HG03442 (cell line): ENCODE measurements at regions not wholly inside any gene's neighbourhood (a gene's known extent, or its start where the extent isn't known, plus 50 kb on each side); places are given as distances from the start of the nearest gene placed in this dataset.

Experiments
- ATAC-seq: cut with Tn5 transposase; IDR thresholded peaks from one replicate; pipeline ENCODE4 v1.9.1; 2021; ENCODE audit warnings: mild to moderate bottlenecking, moderate library complexity; ENCODE audit not compliant: unreplicated experiment

DNA sequence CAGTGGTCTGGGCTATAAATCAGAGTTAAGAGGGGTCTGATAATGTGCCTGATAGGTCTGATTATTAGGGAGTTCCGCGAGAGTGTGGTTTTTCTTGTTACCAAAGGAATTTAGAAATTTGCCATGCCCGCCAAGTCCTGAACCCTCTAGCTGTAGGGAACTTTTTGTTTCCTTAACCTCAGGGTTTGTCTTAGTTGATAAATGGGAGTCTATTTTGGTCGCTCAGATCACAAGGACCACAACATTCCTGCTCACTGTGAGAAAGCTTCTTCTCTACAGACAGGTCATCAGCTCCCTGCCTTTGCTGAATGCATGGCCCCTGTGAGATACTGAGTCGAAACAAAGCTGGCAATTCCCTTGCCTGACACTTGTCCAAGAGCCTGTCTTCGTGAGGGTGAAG is 497.8 kb downstream of the HS3ST4 start:
- no peak for ATAC-seq

- ATAC-seq: no peak
Measured at GRCh38 chr16:26194526-26194925, 502.8 kb downstream of the HS3ST4 start.

DNA sequence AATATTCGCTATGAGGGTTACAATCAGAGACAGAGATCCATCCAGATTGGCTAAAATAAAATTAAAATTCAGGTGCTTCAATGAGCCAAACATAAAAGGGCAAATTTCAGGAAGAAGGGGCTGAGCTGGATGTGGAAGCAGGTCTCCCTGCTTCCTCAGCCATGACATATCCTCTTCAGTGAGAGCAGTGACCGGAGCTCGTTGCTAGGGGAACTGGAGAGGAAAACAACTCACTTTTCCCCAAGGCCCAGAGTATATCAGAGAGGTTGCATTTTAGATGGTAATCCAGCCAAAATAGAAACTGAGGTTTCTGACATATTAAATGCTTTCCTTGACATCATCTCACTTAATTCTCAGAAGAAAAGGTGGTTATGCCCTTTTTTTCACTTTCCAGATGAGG is 503.5 kb downstream of the HS3ST4 start:
- ATAC-seq: no peak

DNA sequence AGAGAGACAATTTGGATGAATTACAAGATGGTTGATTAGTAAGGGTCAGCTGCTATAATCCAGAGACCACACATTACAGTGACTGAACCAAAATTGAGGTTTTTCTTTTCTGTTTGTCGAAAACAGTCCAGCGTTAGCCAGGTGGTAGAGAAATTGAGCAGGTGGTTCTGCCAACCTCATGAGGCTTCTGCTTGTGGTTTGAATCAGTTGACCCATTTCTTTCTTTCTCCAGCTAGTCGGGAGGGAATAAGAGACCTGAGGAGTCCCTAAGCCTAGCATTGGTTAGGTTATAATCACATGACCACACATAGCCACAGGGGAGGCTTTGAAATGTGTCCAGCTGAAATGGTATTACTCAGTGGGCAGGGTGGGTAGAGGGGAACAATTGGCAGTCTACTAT is 504.6 kb downstream of the HS3ST4 start:
- ATAC-seq: no peak

DNA sequence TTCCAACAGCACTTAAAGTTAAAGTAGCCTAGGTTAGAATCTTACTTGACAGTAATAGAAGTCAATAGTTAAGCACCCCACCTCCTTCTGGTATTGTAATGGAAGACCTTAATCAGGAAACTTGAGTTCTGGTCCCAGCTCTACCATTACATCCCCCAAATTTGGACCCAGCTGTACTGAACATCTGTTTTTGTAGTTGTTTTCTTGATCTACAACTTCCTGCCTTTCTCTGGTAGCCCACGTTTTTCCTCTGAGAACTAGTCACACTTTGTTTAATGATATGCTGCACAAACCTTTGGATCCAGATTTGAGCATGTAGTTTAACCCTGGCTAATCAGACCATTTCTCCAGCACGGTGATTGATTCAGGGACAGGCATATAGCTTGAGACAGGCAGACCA is 505.0 kb downstream of the HS3ST4 start:
- ATAC-seq: no peak

- ATAC-seq: no peak
Measured at GRCh38 chr16:26197707-26198106, 505.9 kb downstream of the HS3ST4 start.

DNA sequence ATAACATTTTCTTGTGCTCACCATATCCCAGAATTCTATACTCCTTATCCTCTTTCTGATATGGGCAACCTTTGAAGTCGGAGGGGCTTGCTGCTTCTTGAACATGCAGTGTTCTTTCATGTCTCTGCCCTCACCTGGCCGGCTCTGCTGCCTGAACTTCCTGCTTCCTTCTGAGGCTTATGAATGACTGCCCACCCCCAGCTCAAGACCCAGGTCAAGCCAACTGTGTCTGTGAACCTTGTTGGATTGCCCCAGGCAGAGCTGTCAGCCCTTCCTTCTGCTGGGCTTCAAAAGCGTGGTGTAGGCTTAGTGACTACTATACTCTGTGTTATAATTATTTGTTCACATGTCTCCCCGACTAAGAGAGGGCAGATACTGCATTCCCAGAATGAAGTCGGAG is 506.5 kb downstream of the HS3ST4 start:
- ATAC-seq: no peak

DNA sequence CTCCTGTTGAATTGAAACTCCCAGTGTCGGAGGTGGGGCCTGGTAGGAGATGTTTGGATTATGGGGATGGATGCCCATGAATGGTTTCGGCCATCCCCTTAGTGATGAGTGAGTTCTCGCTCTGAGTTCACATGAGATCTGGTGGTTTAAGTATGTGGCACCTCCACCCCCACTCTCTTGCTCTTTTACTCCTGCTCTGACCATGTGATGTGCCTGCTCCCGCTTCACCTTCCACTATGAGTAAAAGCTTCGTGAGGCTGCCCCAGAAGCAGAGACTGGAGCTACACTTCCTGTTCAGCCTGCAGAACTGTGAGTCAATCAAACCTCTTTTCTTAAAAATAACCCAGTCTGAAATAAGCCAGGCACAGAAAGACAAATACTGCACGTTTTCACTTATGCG is 512.4 kb downstream of the HS3ST4 start:
- no peak for ATAC-seq

- no peak for ATAC-seq
Measured at GRCh38 chr16:26211542-26211941, 519.8 kb downstream of the HS3ST4 start.

DNA sequence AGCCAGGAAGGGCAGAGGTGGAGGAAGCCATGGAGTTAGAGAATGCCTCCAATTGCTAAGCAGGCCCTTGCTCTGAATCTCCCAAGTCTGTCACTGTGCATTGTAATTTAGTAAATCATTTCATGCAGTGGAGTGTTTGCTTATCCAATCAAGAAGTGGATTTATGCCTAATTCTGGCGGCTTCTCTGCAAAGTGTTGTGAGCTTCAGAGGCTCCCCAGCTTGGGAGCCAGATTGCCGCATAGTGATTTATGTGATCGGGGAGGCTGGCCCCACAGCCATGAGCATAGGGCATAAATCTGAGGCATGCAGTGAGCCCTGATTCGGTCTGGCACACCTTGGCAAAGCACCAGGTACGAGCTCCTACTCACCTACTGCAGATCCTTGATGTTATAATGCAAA is 520.8 kb downstream of the HS3ST4 start:
- no peak for ATAC-seq

GRCh38 chr16:26214581-26215174 is 522.9 kb downstream of the HS3ST4 start:
- no peak for ATAC-seq

GRCh38 chr16:26220894-26221293 is 529.1 kb downstream of the HS3ST4 start:
- ATAC-seq: no peak

- no peak for ATAC-seq
Measured at GRCh38 chr16:26231647-26232046, 539.9 kb downstream of the HS3ST4 start.

DNA sequence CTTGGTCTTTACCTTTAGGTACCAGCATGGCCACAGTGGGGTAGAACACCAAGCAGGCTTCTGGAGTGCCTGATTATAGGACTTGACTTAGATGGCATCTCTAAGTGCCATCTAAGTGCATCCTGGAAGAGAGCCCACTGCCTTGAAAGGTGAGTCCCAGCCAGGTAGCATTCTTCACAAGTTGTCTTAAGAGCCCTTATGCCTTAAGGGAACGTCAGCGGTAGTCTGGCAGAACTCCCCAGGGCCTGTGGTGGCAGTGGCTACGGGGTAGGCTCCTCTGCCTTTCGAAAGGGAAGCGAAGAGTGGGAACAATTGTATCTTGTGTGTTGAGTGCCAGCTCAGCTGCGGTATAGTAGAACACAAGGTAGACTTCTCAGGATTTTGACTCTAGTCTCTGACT is 549.0 kb downstream of the HS3ST4 start:
- ATAC-seq: no peak

GRCh38 chr16:26247063-26247462 is 555.3 kb downstream of the HS3ST4 start:
- ATAC-seq: no peak

- ATAC-seq: no peak
Measured at GRCh38 chr16:26252598-26252997, 560.8 kb downstream of the HS3ST4 start.

- ATAC-seq: no peak
Measured at GRCh38 chr16:26261621-26262020, 569.9 kb downstream of the HS3ST4 start.

DNA sequence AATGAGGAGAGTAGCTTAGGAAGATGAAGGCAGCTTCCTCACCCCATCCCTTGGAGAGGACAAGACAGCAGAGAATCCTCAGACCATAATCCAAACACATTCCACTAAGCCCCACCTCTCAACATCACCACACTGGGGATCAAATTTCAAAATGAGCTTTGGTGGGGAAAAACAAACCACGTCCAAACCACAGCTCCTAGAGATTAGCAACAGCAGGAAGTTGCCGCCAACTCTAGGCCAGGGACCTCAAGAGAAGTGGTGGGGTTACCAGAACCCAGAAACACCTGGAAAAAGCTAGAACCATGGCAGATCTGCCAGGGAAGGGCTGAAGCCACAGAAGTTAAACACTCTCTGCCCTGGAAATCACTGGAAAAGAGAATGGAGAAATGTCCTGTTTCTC is 571.6 kb downstream of the HS3ST4 start:
- ATAC-seq: no peak

DNA sequence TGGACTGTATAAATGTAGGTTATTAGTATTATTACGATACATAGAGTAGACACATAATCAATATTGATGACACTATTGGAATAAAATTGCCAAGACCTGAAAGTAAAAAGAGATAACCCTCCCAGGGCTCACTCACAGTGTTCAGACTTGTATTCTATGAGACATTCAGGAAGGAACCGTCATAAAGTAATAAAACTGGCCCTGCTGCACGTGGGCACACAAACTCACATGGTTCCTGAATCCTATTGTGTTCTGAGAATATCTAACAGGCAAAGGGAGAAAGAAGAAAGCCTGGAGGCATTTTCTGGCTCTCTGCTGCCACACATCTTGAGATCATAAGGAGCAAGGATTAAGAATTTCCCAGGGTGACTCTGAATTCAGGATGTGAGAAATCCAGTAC is 575.9 kb downstream of the HS3ST4 start:
- no peak for ATAC-seq

DNA sequence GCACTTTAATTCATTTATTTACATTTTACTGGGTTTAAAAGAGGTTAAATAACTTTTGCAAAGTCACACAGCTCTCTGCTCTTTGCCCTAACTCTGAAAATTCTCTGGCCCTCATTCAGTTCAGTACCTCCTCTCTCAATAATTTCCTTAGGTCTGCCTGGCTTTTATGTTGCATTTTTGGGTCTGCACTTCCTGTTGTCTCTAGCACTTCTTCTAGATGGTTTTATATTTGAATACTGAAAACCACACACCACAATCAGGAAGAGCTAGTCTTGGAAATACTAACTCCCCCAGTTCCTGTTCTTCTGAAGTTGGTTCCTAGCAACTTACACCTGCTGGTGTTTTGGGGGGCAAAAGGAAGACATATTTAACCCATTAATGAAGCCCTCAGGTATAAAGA is 577.9 kb downstream of the HS3ST4 start:
- ATAC-seq: no peak

DNA sequence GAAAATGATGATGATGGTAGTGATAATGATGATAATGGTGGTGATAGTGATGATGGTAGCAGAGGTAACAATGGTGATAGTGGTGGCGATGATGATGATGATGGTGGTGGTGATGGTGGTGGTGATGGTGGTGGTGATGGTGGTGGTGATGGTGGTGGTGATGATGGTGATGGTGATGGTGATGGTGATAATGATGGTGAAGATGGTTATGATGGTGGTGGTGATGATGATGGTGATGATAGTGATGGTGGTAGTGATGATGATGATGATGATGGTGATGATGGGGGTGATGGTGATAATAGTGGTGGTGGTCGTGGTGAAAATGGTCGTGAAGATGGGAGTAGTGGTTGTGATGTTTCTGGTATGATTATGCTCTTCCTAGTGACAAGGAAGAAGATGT is 581.8 kb downstream of the HS3ST4 start:
- ATAC-seq: no peak

DNA sequence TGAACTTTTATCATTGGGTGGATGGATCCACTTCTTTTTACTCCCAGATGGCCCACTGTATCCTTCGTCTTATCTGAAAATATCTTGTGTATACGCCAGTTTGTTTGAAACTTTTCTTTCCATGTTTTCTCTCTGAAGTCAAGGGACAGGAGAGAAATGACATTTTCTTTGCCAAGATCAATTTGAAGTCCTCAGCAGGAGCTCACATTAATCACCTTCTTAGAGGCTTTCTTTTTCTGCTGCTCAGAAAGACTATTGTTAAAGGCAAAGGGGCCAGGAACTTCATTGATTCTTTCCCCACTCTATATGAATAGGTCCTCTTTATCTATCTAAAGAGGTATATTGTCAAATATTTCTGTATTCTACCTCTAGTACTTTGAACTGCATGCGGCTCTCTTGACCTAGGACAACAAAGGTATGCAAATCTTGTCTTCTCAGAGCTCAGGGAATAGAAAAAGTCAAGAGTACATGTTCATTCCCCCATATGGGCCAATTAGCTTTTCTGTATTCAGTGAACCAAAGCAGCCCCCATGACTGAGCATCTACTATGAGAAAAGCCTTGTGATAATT is 583.3 kb downstream of the HS3ST4 start:
- no peak for ATAC-seq

GRCh38 chr16:26276289-26276688 is 584.5 kb downstream of the HS3ST4 start:
- ATAC-seq: no peak
